GM12874 (cell line): ENCODE measurements at regions not wholly inside any gene's neighbourhood (a gene's known extent, or its start where the extent isn't known, plus 50 kb on each side); places are given as distances from the start of the nearest gene placed in this dataset.

Source experiments
- CTCF ChIP-seq: IDR thresholded peaks from 2 replicates; pipeline ENCODE4 v1.5.1; 2011; ENCODE audit warnings: low read depth, mild to moderate bottlenecking, control low read depth, low read length, moderate library complexity; ENCODE audit not compliant: insufficient read depth

GRCh38 chr20:52676283-52676995 lies 295.7 kb upstream of the TSHZ2 start:
- TF ChIP-seq CTCF: no peak

GRCh38 chr20:52675375-52675774 lies 296.8 kb upstream of the TSHZ2 start:
- TF ChIP-seq CTCF: no peak

- TF ChIP-seq CTCF: no peak
Measured at GRCh38 chr20:52668626-52669025, 303.5 kb upstream of the TSHZ2 start.

- no peak for TF ChIP-seq CTCF
Measured at GRCh38 chr20:52667358-52667757, 304.8 kb upstream of the TSHZ2 start.

- no peak for TF ChIP-seq CTCF
Measured at GRCh38 chr20:52665441-52665840, 306.7 kb upstream of the TSHZ2 start.

- no peak for TF ChIP-seq CTCF
Measured at GRCh38 chr20:52655395-52655794, 316.8 kb upstream of the TSHZ2 start.

GRCh38 chr20:52654567-52654966 lies 317.6 kb upstream of the TSHZ2 start:
- no peak for TF ChIP-seq CTCF
